Endodermal cell (in vitro differentiated cells): ENCODE measurements at regions not wholly inside any gene's neighbourhood (a gene's known extent, or its start where the extent isn't known, plus 50 kb on each side); places are given as distances from the start of the nearest gene placed in this dataset.

Experiments
- DNase-seq: peaks from one replicate; pipeline ENCODE4 v3.0.0-alpha.2; 2017
- H3K27ac ChIP-seq: 2 replicates; pipeline ENCODE4 v1.5.1; 2013; ENCODE audit warnings: mild to moderate bottlenecking, low read depth, low read length, moderate library complexity
- H3K27me3 ChIP-seq: 2 replicates; pipeline ENCODE4 v1.6.1; 2013; ENCODE audit warnings: mild to moderate bottlenecking, low read length, moderate library complexity; ENCODE audit not compliant: insufficient read depth, control insufficient read depth, poor library complexity, severe bottlenecking
- H3K36me3 ChIP-seq: 2 replicates; pipeline ENCODE4 v1.7.0; 2013; ENCODE audit warnings: mild to moderate bottlenecking, low read length, moderate library complexity; ENCODE audit not compliant: control insufficient read depth, insufficient read depth
- H3K4me1 ChIP-seq: one replicate; pipeline ENCODE4 v1.7.0; 2013; ENCODE audit warnings: low read length; ENCODE audit not compliant: control insufficient read depth, insufficient read depth
- H3K4me3 ChIP-seq: 2 replicates; pipeline ENCODE4 v1.5.1; 2013; ENCODE audit warnings: mild to moderate bottlenecking, low read length, moderate library complexity
- H3K9ac ChIP-seq: 2 replicates; pipeline ENCODE4 v1.6.1; 2013; ENCODE audit warnings: mild to moderate bottlenecking, low read length, moderate library complexity; ENCODE audit not compliant: poor library complexity, severe bottlenecking; ENCODE audit errors: extremely low read depth
- H3K9me3 ChIP-seq: 2 replicates; pipeline ENCODE4 v1.6.1; 2013; ENCODE audit warnings: mild to moderate bottlenecking, low read length, moderate library complexity; ENCODE audit not compliant: control insufficient read depth
- H3K27ac Mint-ChIP-seq: 2 replicates; pipeline ENCODE4 v1.8.0; 2020; ENCODE audit warnings: mixed read lengths
- H3K27me3 Mint-ChIP-seq: 2 replicates; pipeline ENCODE4 v1.8.0; 2021; ENCODE audit warnings: mild to moderate bottlenecking, mixed read lengths; ENCODE audit not compliant: insufficient read depth
- H3K36me3 Mint-ChIP-seq: 2 replicates; pipeline ENCODE4 v1.8.0; 2020; ENCODE audit warnings: low read depth, mixed read lengths
- H3K4me1 Mint-ChIP-seq: 2 replicates; pipeline ENCODE4 v1.8.0; 2020; ENCODE audit warnings: mixed read lengths
- H3K4me3 Mint-ChIP-seq: 2 replicates; pipeline ENCODE4 v1.8.0; 2020; ENCODE audit warnings: mild to moderate bottlenecking, moderate library complexity, mixed read lengths
- H3K9me3 Mint-ChIP-seq: 2 replicates; pipeline ENCODE4 v1.8.0; 2020; ENCODE audit warnings: mild to moderate bottlenecking, mixed read lengths
- WGBS, 2 experiments: methylation state at CpG; one replicate each; pipeline versions ENCODE4 v1.1.5 to v1.1.7; 2013; ENCODE audit warnings: missing lambda C conversion rate in 2 of 2, mixed read lengths in 1 of 2; ENCODE audit not compliant: insufficient coverage in 1 of 2, insufficient read length in 1 of 2; 5-methylcytosine and 5-hydroxymethylcytosine counted together
- TF ChIP-seq, protein P1 (sequence below): fragments of 200-600 bp; sonication (generic); conservative IDR thresholded peaks from 2 replicates; pipeline ENCODE4 v1.5.0; 2021; ENCODE audit warnings: antibody characterized with exemption, mild to moderate bottlenecking

DNA sequence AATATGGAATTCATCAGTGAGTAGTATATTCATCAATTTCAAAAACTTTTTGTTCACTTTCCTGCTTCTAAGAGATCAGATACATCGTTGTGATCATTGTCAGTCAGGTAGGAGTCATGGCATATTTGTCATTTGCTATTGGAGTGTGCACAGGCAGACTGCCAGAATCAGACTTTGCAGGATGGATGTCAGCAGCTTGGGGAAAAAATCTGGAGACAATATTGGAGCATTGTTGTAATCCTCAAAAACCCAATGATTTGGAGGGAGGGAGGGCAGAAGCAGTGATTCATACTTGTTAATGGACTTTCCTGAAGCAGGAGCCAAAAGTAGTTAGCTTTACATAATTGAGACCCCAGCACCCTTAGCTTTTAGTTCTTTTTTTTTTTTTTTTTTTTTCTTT, 59.6 kb upstream of the DRP2 start:
- Mint-ChIP-seq H3K27me3 (no peaks in the 10 kb centered on the region), H3K9me3 (peaks cover 62% of the 10 kb centered on the region), H3K4me1 (no peaks in the 10 kb centered on the region), H3K4me3 (no peak overlapping the region), H3K27ac (no peak overlapping the region), H3K36me3 (peaks cover 37% of the 10 kb centered on the region)
- Histone ChIP-seq H3K4me3 (no peak overlapping the region), H3K27ac (no peak overlapping the region), H3K9ac (no peak overlapping the region), H3K4me1 (no peaks in the 10 kb centered on the region), H3K9me3 (no peaks in the 10 kb centered on the region), H3K36me3 (peaks cover 37% of the 10 kb centered on the region), H3K27me3 (no peaks in the 10 kb centered on the region)
- TF ChIP-seq, protein P1, sequence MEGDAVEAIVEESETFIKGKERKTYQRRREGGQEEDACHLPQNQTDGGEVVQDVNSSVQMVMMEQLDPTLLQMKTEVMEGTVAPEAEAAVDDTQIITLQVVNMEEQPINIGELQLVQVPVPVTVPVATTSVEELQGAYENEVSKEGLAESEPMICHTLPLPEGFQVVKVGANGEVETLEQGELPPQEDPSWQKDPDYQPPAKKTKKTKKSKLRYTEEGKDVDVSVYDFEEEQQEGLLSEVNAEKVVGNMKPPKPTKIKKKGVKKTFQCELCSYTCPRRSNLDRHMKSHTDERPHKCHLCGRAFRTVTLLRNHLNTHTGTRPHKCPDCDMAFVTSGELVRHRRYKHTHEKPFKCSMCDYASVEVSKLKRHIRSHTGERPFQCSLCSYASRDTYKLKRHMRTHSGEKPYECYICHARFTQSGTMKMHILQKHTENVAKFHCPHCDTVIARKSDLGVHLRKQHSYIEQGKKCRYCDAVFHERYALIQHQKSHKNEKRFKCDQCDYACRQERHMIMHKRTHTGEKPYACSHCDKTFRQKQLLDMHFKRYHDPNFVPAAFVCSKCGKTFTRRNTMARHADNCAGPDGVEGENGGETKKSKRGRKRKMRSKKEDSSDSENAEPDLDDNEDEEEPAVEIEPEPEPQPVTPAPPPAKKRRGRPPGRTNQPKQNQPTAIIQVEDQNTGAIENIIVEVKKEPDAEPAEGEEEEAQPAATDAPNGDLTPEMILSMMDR: no peak
- DNase-seq: no peak
- 83 to 90% methylated on average over 1 of the region's 1 CpG for WGBS, 2 experiments

DNA sequence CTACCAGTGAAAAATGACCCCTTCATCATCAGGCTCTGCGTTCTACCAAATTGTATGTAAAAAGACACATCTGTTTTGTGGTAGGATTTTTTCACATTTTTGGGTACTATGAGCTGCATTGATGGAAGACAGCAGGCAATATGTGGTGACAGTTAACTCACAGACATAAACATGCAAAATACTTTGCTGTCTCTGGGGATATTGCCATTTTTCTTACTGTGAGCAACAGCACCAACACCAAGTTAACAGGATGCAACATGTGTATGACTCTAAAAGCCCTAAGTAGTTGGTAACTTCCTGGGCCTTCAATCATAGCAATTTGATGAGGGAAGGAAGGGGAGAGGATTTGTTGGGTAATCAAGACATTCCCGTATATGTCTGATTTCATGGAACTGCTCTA, 56.4 kb upstream of the DRP2 start:
- no peaks in the 10 kb centered on the region for H3K4me1 Mint-ChIP-seq
- H3K9ac ChIP-seq: no peak overlapping the region
- WGBS, 2 experiments: 92% methylated on average over 1 of the region's 2 CpGs; no CpG with 5 or more reads in 1 of the 2 experiments
- H3K27me3 ChIP-seq: no peaks in the 10 kb centered on the region
- H3K4me1 ChIP-seq: no peaks in the 10 kb centered on the region
- no peak overlapping the region for H3K4me3 Mint-ChIP-seq
- peaks cover 66% of the 10 kb centered on the region for H3K9me3 Mint-ChIP-seq
- no peaks in the 10 kb centered on the region for H3K27me3 Mint-ChIP-seq
- DNase-seq: no peak
- H3K4me3 ChIP-seq: no peak overlapping the region
- no peaks in the 10 kb centered on the region for H3K9me3 ChIP-seq
- no peak overlapping the region for H3K27ac ChIP-seq
- no peak overlapping the region for H3K27ac Mint-ChIP-seq
- peaks cover 24% of the 10 kb centered on the region for H3K36me3 ChIP-seq
- H3K36me3 Mint-ChIP-seq: peaks cover 24% of the 10 kb centered on the region
- TF ChIP-seq, protein P1: no peak

DNA sequence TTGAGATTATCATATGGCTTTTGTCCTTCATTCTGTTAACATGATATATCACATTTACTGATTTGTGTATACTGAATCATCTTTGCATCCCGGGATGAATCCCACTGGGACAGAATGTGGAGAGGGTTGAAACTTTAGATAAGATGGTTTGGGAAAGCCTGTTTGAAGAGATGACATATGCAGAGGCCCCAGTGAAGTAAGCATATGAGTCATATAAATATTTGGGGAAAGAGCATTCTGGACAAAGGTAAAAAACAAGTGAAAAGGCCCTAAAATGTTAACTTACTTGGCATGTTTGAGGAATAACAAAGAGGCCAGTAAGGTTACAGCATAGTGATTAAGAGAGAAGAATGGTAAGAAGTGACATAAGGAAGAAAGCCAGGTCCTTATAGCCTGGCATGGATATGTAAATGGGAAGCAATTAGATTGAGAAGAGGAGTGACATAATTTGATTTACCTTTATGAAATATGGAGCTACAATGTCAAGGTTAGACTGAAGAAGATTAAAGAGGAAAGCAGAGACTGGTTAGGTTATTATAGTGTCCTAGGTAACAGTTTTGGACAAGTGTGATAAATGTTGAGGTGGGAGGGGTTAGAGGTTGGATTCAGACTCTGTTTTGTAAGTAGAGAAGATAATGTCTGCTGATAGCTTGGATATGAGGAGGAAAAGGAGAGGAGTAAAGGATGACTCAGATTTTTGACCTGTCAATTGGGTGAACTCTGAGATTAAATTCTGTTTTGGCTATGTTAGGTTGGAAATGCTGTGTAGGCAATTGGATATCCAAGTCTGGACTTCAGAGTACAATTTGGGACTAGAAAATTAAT, 54.6 kb upstream of the DRP2 start:
- Mint-ChIP-seq H3K9me3 (peaks cover 60% of the 10 kb centered on the region), H3K36me3 (peaks cover 18% of the 10 kb centered on the region), H3K4me1 (no peaks in the 10 kb centered on the region), H3K27ac (no peak overlapping the region), H3K4me3 (no peak overlapping the region), H3K27me3 (no peaks in the 10 kb centered on the region)
- TF ChIP-seq, protein P1: no peak
- no peak overlapping the region for H3K4me3 ChIP-seq
- no peaks in the 10 kb centered on the region for H3K9me3 ChIP-seq
- H3K27me3 ChIP-seq: no peaks in the 10 kb centered on the region
- H3K4me1 ChIP-seq: no peaks in the 10 kb centered on the region
- WGBS, 2 experiments: 100% methylated on average over 1 of the region's 1 CpG
- H3K9ac ChIP-seq: no peak overlapping the region
- no peak for DNase-seq
- H3K27ac ChIP-seq: no peak overlapping the region
- peaks cover 18% of the 10 kb centered on the region for H3K36me3 ChIP-seq
